Neural cell (in vitro differentiated cells): ENCODE measurements at regions not wholly inside any gene's neighbourhood (a gene's known extent, or its start where the extent isn't known, plus 50 kb on each side); places are given as distances from the start of the nearest gene placed in this dataset.

Source experiments
- EP300 ChIP-seq: fragments of 450-650 bp; conservative IDR thresholded peaks from 2 replicates; pipeline ENCODE4 v1.6.1; 2014; ENCODE audit warnings: antibody characterized with exemption, mild to moderate bottlenecking, moderate library complexity; ENCODE audit not compliant: poor library complexity, severe bottlenecking
- EZH2 ChIP-seq: fragments of 200-600, 300-800 bp; shearing (Covaris generic), sonication (generic); IDR thresholded peaks from 2 replicates; pipeline ENCODE4 v1.6.1; 2014; ENCODE audit warnings: antibody characterized with exemption, low read length, borderline replicate concordance, mild to moderate bottlenecking; ENCODE audit not compliant: insufficient read depth, poor library complexity, severe bottlenecking
- POLR2AphosphoS5 ChIP-seq: IDR thresholded peaks from 2 replicates; pipeline ENCODE4 v1.6.1; 2012
- RAD21 ChIP-seq: fragments of 450-650 bp; conservative IDR thresholded peaks from 2 replicates; pipeline ENCODE4 v1.6.1; 2014; ENCODE audit warnings: antibody characterized with exemption, mild to moderate bottlenecking, moderate library complexity
- TAF1 ChIP-seq: IDR thresholded peaks from 2 replicates; pipeline ENCODE4 v1.6.1; 2012; ENCODE audit warnings: low read depth
- TF ChIP-seq, protein P1 (sequence below): fragments of 450-650 bp; IDR thresholded peaks from 2 replicates; pipeline ENCODE4 v1.5.1; 2014; ENCODE audit warnings: antibody characterized with exemption, mild to moderate bottlenecking, moderate library complexity; ENCODE audit not compliant: poor library complexity, severe bottlenecking

DNA sequence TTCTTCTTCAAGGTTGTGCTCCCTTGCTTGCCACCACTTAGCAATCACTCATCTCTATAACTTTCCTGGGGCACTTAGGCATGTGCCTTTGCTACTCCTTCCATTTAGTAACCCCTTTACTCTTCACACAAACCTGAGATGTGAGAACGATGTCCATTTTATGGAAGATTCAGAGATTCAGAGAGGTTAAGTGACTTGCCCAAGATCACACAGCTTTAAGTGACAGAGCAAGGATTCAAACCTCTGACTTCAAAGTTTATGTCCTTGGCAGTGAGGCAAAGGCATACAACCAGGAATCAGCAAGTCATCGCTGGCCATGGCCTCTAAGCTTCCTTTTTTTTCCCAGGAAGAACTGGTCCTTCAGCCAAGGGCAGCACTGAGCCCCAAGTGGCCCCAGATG, 56.0 kb upstream of the GALNT10 start:
- TF ChIP-seq, protein P1, sequence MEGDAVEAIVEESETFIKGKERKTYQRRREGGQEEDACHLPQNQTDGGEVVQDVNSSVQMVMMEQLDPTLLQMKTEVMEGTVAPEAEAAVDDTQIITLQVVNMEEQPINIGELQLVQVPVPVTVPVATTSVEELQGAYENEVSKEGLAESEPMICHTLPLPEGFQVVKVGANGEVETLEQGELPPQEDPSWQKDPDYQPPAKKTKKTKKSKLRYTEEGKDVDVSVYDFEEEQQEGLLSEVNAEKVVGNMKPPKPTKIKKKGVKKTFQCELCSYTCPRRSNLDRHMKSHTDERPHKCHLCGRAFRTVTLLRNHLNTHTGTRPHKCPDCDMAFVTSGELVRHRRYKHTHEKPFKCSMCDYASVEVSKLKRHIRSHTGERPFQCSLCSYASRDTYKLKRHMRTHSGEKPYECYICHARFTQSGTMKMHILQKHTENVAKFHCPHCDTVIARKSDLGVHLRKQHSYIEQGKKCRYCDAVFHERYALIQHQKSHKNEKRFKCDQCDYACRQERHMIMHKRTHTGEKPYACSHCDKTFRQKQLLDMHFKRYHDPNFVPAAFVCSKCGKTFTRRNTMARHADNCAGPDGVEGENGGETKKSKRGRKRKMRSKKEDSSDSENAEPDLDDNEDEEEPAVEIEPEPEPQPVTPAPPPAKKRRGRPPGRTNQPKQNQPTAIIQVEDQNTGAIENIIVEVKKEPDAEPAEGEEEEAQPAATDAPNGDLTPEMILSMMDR, result no peak
- TF ChIP-seq POLR2AphosphoS5 (no peak), EP300 (no peak), RAD21 (no peak), EZH2 (no peak), TAF1 (no peak)
